COR-L47 (cell line): ENCODE measurements at regions not wholly inside any gene's neighbourhood (a gene's known extent, or its start where the extent isn't known, plus 50 kb on each side); places are given as distances from the start of the nearest gene placed in this dataset.
A peak's percentile ranks its signal among the peaks of the same experiment; 100 is the strongest.
"Not testable (repeated sequence)": the region's sequence is repeated elsewhere in the genome, so short reads cannot be mapped to it uniquely, and the experiment has no call there.

ENCODE experiments used
- DNase-seq: peaks from one replicate; lab custom pipeline; 2025; lab: John Stamatoyannopoulos, UW

DNA sequence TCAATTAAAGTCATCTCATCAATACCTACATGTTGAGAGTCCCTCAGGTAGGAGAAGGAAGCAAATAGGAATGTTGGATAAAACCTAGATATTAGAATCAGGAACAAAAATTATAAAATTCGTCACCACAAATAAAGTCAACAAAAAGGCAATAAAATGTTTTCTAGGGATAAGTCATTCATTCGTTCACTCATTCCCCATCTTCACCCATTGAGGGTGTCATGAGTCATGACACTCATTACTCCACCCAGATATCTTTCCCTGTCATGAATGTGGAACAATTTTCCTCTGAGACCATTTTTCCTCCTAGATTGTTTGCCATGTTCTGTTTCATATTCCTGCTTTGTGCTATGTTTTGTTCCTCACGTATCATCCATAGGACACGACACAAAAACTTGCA is 50.9 kb upstream of the OLIG3 start:
- DNase-seq = no peak

GRCh38 chr6:137547186-137547585 is 53.0 kb upstream of the OLIG3 start:
- no peak for DNase-seq

- DNase-seq = no peak
These were observed 53.4 kb upstream of the OLIG3 start for GRCh38 chr6:137547601-137548000.

DNA sequence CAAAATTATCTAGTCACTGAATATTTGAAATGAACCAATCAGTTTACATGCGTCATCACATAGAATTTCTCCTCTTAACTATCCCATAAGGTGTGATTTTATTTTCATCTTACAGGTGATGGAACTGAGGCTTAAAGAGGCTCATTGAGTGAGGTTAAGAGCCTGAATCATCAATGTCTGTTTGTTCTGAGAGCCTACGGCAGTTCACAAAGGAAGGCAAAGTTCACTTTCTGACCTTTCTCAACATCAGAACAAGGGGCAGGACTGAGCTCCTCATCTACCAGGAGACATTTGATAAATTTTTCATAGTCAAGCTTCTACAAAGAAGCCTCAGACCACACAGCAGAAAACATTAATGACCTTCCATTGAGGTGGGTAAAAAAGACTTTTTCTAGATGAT is 54.9 kb upstream of the OLIG3 start:
- no peak for DNase-seq

DNA sequence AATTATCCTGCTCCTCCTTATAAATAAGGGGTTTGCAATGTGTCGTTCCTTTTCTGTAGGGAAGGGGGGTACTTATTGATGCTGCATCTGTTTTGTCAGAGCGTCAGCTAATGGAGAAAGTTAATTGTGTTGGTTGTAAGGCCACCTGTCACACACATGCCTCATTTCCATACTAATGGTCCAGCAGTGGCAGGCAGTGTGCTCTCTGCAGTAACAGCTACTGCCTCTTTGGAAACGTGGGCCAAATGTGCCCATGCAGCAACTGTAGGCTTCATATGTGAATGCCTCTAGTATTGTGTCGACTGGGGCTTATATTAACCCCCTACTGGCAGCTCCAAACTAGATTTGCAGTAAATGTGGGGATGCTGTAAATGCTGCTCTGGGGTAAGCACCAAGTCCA is 56.3 kb upstream of the OLIG3 start:
- peak; percentile 18 for DNase-seq

- no peak for DNase-seq
These were observed 58.0 kb upstream of the OLIG3 start for GRCh38 chr6:137552146-137552545.

DNA sequence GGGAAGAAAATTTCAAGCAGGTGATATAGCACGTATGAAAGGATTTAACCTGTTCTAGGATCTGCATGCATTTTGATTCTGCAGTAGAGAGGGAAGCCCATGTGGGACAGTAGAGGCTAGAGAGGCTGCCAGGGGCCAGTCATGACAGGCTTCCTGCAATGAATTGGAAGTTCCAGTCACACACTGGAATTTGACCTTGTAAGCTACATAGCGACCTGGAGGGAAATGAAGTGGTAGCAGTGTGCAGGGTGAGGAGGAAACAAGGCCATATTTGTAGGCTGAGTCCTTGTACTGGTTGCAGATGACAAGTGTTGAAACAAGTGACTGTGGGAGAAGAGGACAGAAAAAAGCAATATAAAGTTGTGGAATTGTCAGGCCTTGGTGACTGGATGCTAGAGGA is 58.6 kb upstream of the OLIG3 start:
- no peak for DNase-seq

- not testable (repeated sequence) for DNase-seq
These were observed 65.5 kb upstream of the OLIG3 start for GRCh38 chr6:137559521-137560183.

DNA sequence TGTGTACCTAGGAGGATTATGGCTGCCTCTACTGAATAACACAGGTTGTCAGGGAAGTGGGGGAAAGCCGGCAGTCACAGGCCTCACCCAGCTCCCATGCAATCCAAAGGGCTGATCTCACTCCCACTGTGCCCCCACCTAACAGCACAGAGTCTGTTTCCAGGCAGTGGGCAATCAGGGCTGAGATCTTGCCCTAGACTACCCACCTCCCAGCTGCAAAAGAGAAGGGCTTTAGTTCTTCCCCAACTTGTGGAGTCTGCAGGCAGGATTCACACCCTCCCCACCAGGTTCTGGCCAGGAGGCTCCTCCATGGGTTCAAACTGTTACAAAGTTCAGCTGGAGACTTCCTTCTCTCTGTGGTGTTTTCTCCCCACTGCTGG is 66.0 kb upstream of the OLIG3 start:
- no peak for DNase-seq

GRCh38 chr6:137568067-137568466 is 73.9 kb upstream of the OLIG3 start:
- no peak for DNase-seq

DNA sequence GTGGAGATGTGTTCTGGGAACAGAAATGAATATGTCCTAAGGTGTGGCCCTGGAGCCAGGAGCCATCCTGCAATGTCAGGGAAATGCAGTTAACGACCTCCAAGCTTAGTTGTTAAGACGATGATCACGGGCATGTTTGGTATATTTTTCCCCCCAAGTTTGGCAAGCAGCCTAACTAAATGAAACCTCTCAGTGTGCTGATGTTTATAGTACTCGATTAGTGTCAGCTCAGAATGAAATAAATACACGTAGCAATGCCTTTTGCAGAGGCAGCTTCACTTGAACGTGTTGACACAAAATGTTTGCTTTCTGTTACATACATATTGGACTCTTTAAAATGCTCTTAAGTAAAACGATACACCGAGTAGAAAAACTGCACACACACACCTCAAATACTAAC is 76.2 kb upstream of the OLIG3 start:
- DNase-seq = peak; percentile 63

GRCh38 chr6:137571854-137572253 is 77.7 kb upstream of the OLIG3 start:
- DNase-seq = no peak

GRCh38 chr6:137573739-137574138 is 79.5 kb upstream of the OLIG3 start:
- no peak for DNase-seq

DNA sequence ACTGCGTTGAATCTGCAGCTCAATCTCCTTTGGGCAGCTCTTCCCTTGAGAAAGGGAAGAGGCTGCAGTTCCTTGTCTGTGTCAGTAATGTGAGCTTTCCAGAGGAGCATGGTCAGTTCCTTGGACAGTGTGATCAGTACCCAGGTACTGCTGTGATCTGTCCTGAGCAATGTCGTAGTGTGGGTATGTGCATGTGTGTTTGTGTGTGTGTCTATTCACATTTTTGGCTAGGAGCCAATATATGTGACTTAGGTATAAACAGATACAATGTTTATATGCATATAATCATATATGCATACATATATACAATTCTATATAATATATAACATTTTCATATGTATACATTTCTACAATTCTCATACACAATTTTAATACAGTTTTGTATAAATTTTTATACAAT is 85.4 kb upstream of the OLIG3 start:
- no peak for DNase-seq

GRCh38 chr6:137581019-137581707 is 87.0 kb upstream of the OLIG3 start:
- no peak for DNase-seq

- DNase-seq = not testable (repeated sequence)
These were observed 89.3 kb upstream of the OLIG3 start for GRCh38 chr6:137583519-137583918.

- no peak for DNase-seq
These were observed 94.3 kb upstream of the OLIG3 start for GRCh38 chr6:137588472-137588871.

- DNase-seq = peak; percentile 38
These were observed 95.1 kb upstream of the OLIG3 start for GRCh38 chr6:137589067-137589848.

- DNase-seq = no peak
These were observed 96.5 kb upstream of the OLIG3 start for GRCh38 chr6:137590684-137591083.

- no peak for DNase-seq
These were observed 107.3 kb upstream of the OLIG3 start for GRCh38 chr6:137601471-137601870.

- DNase-seq = no peak
These were observed 108.4 kb upstream of the OLIG3 start for GRCh38 chr6:137602313-137603197.

DNA sequence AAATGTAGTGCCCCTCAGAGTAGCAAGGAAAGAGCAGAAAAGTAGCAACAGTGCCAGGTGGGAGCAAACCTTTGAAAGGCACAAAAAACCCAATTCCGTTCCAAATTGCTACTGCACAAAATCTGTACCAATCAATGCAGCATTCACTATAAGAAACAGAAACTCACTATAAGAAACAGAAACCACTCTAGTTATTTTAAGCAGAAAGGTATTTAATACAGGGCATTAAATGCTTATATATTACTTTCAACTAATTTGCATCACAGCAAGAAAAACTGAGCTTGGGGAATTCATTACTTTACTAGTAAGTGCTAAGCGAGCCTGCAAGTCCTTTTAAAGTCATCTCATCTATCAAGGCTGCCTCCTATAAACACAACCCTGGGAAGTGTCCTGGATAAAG is 116.5 kb upstream of the OLIG3 start:
- DNase-seq = no peak
